ENCODE measurements at regions not wholly inside any gene's neighbourhood (a gene's known extent, or its start where the extent isn't known, plus 50 kb on each side); places are given as distances from the start of the nearest gene placed in this dataset.
A peak's percentile ranks its signal among the peaks of the same experiment; 100 is the strongest.

DNA sequence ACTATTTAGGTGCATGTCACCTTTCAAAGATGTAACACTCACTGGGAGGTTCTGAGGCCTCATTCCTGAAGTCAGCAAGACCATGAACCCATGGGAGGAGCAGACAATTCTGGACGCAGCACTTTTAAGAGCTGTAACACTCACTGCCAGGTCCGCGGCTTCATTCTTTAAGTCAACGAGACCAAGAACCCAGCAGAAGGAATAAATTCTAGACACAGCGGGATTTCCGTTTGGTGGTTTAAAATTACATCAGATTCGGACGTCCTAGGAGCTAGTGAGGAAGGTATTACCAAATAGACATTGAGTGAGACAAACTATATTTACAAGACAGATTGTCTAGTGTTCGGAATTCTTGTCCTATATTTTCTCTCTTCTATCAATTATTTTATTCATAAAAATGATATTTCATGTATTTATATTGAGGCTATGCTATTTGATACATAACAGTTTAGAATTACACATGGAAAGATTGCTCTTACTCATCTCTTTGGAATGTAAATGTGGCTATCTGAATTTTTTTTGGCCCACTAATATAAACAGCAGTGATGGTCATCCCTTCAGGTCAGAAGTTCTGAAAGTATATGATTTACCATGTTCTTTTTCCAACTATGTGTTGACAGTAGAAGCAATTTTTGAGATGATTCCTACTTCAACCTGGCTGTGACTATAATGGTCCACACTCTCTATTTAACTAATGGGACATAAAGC, 1973.0 kb upstream of the FLRT2 start:
- DNase-seq (ENCODE audit: low read depth), result peak; percentile 9
- no peak overlapping the region for H3K4me3 ChIP-seq (ENCODE audit: low read length)
- TF ChIP-seq, protein P1, sequence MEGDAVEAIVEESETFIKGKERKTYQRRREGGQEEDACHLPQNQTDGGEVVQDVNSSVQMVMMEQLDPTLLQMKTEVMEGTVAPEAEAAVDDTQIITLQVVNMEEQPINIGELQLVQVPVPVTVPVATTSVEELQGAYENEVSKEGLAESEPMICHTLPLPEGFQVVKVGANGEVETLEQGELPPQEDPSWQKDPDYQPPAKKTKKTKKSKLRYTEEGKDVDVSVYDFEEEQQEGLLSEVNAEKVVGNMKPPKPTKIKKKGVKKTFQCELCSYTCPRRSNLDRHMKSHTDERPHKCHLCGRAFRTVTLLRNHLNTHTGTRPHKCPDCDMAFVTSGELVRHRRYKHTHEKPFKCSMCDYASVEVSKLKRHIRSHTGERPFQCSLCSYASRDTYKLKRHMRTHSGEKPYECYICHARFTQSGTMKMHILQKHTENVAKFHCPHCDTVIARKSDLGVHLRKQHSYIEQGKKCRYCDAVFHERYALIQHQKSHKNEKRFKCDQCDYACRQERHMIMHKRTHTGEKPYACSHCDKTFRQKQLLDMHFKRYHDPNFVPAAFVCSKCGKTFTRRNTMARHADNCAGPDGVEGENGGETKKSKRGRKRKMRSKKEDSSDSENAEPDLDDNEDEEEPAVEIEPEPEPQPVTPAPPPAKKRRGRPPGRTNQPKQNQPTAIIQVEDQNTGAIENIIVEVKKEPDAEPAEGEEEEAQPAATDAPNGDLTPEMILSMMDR (IDR thresholded peaks at IDR 0.05; ENCODE audit: insufficient read depth, low read depth, low read length, missing control alignments), result no peak

DNA sequence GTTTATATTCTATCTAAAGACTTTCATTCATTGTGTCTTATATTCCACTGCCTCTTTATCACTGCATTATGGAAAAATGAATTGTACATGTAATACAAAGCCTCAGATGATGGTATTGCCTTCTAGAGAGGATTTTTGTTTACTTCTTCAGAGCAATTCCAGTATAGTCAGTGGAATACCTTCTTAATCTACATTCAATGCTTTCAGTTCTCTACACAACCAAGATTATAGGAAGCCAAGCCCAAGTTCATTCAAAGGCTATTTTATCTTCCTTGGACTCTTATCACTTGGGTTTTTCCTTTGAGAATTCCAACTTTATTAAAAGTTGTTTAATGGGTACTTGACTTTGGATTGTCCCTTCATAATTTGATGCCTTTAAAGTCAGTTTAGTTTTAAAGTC, 1971.0 kb upstream of the FLRT2 start:
- TF ChIP-seq, protein P1 (IDR thresholded peaks at IDR 0.05; ENCODE audit: insufficient read depth, low read depth, low read length, missing control alignments), result no peak
- DNase-seq (ENCODE audit: low read depth), result no peak
- H3K4me3 ChIP-seq (ENCODE audit: low read length), result no peak overlapping the region

DNA sequence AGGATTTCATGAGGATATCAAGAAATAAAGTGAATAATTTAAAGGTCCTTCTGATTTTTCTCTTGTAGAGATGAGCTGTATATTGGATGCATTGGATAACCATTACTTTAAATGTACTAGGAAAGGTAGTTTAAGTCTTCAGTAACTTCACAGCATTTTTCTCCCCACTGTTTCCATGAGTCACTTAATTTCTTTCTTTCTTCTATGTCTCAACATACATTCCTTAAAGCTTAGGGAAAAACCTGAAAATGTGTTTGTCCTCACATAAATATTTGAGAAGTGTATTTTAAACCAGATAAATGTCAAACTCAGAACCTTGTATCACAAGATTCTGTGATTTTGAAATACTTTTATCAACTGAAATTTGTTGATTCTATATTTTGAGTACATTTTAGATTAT, 1970.2 kb upstream of the FLRT2 start:
- DNase-seq (ENCODE audit: low read depth), result no peak
- TF ChIP-seq, protein P1 (IDR thresholded peaks at IDR 0.05; ENCODE audit: insufficient read depth, low read depth, low read length, missing control alignments), result no peak
- H3K4me3 ChIP-seq (ENCODE audit: low read length), result no peak overlapping the region

DNA sequence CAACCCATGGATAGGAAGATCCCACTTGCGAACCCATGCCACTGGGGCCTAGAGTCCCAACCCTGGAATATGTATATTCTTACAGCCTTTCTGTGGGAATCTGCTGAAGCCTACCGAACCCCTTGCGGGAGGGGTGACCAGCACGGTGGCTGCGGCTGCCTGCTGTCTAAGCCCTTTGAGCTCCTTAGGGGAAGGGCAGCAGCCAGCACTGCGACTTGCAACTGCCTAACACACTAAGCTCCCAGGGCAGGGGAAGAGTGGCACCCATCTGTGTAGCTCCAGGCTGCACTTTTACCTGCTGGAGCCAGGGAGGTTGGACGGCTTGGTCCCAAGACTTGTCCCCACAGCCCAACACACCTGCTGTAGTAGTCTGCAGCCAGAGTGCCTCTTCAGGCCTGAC, 1968.7 kb upstream of the FLRT2 start:
- DNase-seq (ENCODE audit: low read depth), result no peak
- H3K4me3 ChIP-seq (ENCODE audit: low read length), result no peak overlapping the region
- TF ChIP-seq, protein P1 (IDR thresholded peaks at IDR 0.05; ENCODE audit: insufficient read depth, low read depth, low read length, missing control alignments), result no peak

DNA sequence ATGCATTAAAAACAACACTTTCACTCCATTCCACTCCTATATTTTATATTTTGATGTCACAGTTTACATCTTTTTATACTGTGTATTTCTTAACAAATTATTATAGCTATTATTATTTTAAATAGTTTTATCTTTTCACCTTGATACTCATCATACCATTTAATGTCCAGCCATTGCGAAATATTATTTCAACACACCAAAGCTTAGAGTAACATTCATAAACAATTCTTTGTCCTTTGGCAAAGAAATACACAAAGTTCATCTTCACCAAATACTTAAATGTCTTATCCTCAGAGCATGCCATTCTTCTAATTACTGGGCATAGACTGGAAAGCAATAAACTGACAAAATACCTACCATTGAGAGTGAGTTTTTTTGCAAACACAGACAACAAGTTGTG, 1963.4 kb upstream of the FLRT2 start:
- TF ChIP-seq, protein P1 (IDR thresholded peaks at IDR 0.05; ENCODE audit: insufficient read depth, low read depth, low read length, missing control alignments), result no peak
- no peak overlapping the region for H3K4me3 ChIP-seq (ENCODE audit: low read length)
- no peak for DNase-seq (ENCODE audit: low read depth)

DNA sequence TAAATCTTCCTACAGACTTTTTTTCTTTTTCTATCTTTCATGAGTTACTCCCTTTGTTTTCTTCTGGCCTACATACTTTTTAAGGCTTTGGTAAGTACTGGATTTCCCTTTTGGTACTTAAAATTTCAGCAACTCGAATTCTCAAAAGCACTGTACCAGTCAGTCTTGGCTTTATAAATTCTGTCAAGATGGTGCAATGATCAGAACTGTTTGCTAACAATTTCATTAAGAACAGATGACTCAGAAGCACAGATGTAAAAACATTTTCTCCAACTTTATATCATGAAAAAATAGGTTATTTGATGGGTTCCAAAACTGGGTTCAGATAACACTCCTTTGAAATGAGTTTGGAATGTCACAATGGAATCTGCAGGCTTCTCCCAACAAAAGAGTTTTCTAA, 1961.8 kb upstream of the FLRT2 start:
- TF ChIP-seq, protein P1 (IDR thresholded peaks at IDR 0.05; ENCODE audit: insufficient read depth, low read depth, low read length, missing control alignments), result no peak
- DNase-seq (ENCODE audit: low read depth), result no peak
- no peak overlapping the region for H3K4me3 ChIP-seq (ENCODE audit: low read length)

DNA sequence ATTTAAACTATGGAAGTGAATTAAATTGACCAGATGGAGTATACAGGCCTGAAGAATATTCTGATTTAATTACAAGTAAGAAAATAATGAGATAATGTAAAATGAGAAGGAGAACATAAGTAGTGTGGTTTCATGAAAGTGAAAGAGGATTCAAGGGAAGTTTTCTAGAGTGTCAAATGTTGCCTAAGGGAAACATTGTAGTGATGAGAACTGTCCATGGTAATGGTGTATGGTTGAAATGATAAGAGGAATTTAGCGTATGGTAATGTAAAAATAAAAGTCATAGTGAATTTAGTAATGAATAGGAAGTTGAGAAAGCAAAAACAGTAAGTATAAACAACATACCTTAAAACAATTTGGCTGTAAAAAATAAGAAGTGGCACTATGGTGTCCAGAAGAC, 1954.6 kb upstream of the FLRT2 start:
- TF ChIP-seq, protein P1 (IDR thresholded peaks at IDR 0.05; ENCODE audit: insufficient read depth, low read depth, low read length, missing control alignments), result no peak
- H3K4me3 ChIP-seq (ENCODE audit: low read length), result no peak overlapping the region
- no peak for DNase-seq (ENCODE audit: low read depth)
